ENCODE measurements at regions not wholly inside any gene's neighbourhood (a gene's known extent, or its start where the extent isn't known, plus 50 kb on each side); places are given as distances from the start of the nearest gene placed in this dataset.

DNA sequence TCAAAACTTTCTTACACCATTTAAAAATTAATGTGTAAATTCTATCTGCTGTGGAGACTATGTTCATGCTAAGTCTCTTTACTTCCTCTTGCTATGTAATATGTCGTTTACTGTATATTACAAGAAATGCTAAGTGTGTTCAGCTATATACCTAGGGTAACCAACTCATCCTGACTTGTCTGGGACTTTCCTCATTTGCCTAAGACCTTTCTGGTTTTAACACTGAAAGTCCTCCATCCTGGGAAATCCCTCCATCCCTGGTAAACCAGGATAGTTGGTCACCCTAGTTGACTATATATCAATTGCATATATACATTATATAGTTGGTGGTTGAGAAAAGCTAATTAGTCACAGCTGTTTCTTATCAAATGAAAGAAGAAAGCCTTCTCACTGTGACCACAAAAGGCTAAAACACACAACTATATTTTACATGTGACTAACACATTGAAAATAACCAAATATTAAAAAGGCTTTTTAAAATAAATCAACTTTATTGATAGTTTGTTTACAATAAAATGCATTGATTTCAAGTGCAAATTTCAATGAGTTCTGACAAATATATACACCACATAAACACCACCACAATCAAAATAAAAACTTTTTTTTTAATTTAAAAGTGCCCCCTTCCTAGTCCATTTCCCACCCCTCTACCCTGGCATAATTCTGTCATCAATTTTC is 167.7 kb upstream of the INHBA start:
- TF ChIP-seq CTCF (conservative IDR thresholded peaks at IDR 0.05; ENCODE audit: low read depth, low read length) = no peak
- DNase-seq (ENCODE audit: low read depth) = no peak
- no peak overlapping the region for H3K4me3 ChIP-seq (ENCODE audit: low read length)

DNA sequence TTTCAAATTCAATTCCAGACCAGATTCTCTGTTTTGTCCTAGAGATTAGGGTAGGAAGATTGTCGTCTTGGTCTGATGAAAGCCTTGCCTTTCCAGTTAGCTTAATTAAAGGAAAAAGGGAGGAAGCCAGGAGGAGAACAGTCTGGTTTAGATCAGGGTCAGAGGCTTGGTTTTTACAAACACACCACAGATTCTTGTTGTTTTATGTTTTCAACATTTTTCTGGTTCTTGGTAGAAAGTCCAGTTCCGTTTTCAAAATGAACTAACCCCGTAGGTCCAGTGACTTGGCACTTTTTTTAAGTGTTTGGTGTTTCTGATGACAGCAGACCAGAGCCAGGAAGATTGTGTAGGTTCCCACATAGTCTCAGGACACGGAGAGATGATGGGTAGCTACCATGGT is 167.1 kb upstream of the INHBA start:
- DNase-seq (ENCODE audit: low read depth) = no peak
- no peak for TF ChIP-seq CTCF (conservative IDR thresholded peaks at IDR 0.05; ENCODE audit: low read depth, low read length)
- H3K4me3 ChIP-seq (ENCODE audit: low read length) = no peak overlapping the region

DNA sequence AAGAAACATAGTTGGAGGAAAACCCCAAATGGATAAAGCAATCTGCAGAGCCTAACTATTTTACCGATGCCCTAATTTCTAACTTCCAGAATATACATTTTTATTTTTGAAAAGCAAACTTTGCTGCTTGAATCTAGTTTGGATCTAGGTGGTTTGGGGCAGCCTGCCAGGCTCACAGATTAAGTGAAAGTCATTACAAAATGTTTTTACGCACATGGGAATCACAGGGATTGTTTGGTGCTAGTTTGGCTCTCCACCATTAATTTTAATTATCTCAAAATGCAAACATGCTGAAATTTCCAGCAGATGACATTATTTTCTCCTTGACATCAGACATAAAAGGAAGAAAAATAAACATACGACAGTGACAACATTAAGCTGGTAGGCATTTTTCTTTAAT is 166.7 kb upstream of the INHBA start:
- peak; percentile 43 for DNase-seq (ENCODE audit: low read depth)
- no peak for TF ChIP-seq CTCF (conservative IDR thresholded peaks at IDR 0.05; ENCODE audit: low read depth, low read length)
- H3K4me3 ChIP-seq (ENCODE audit: low read length) = no peak overlapping the region

GRCh38 chr7:41869091-41869490 is 166.2 kb upstream of the INHBA start:
- DNase-seq (ENCODE audit: low read depth) = no peak
- TF ChIP-seq CTCF (conservative IDR thresholded peaks at IDR 0.05; ENCODE audit: low read depth, low read length) = no peak
- no peak overlapping the region for H3K4me3 ChIP-seq (ENCODE audit: low read length)

DNA sequence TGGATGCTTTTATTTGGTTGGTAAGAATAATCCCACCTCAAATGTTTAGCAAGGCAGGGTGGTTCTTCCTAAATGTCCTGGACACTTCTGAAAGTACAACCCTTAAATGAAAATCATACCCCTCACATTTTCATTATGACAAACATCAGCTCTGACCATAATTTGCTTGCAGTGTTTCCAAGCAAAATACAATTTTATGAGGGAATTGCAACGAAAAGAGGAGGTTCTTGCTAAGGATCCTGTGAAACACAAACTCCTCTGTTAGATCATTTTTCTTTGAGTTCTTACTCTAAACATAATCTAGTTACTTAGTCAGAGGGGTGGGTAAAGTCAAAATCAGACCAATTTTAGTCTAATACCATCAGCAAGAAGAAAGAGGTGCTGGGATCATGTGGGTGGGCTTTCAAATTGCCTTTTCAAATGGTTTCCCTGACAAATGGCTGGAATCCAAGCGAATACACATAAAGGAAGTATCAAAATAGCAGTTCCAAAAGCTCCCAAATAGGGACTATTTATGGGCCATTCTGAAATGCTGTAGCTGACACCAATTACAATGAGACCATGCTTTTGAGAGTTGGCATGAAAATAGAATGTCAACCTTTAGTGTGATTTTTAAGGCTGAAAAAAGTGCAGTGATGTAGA is 164.9 kb upstream of the INHBA start:
- no peak for TF ChIP-seq CTCF (conservative IDR thresholded peaks at IDR 0.05; ENCODE audit: low read depth, low read length)
- H3K4me3 ChIP-seq (ENCODE audit: low read length) = no peak overlapping the region
- no peak for DNase-seq (ENCODE audit: low read depth)

GRCh38 chr7:41862261-41862660 is 159.4 kb upstream of the INHBA start:
- no peak overlapping the region for H3K4me3 ChIP-seq (ENCODE audit: low read length)
- DNase-seq (ENCODE audit: low read depth) = no peak
- no peak for TF ChIP-seq CTCF (conservative IDR thresholded peaks at IDR 0.05; ENCODE audit: low read depth, low read length)

- no peak for TF ChIP-seq CTCF (conservative IDR thresholded peaks at IDR 0.05; ENCODE audit: low read depth, low read length)
- no peak overlapping the region for H3K4me3 ChIP-seq (ENCODE audit: low read length)
- no peak for DNase-seq (ENCODE audit: low read depth)
Observed at GRCh38 chr7:41861642-41862041, 158.8 kb upstream of the INHBA start.
